HL-60 (cell line): ENCODE measurements at regions not wholly inside any gene's neighbourhood (a gene's known extent, or its start where the extent isn't known, plus 50 kb on each side); places are given as distances from the start of the nearest gene placed in this dataset.

ENCODE experiments used
- DNase-seq, 2 experiments: peaks; one replicate each; pipeline ENCODE4 v3.0.0-alpha.2; 2010 to 2020; ENCODE audit warnings: low read depth in 1 of 2, low spot score in 1 of 2
- H3K27ac ChIP-seq: fragments of 250-450 bp; sonication (Bioruptor Pico); replicated peaks from 2 replicates; pipeline ENCODE4 v1.5.1; 2020; ENCODE audit warnings: mild to moderate bottlenecking, moderate library complexity
- H3K27me3 ChIP-seq: fragments of 250-450 bp; sonication (Bioruptor Pico); 2 replicates; pipeline ENCODE4 v1.5.1; 2021; ENCODE audit warnings: mild to moderate bottlenecking, moderate library complexity; ENCODE audit not compliant: insufficient read depth, poor library complexity, severe bottlenecking
- H3K4me3 ChIP-seq: replicated peaks from 2 replicates; pipeline ENCODE4 v1.5.1; 2011; ENCODE audit warnings: mild to moderate bottlenecking, control low read depth, low read length; ENCODE audit not compliant: insufficient read depth
- GABPA ChIP-seq: IDR thresholded peaks from 2 replicates; pipeline ENCODE4 v1.6.1; 2012; ENCODE audit warnings: low read depth
- POLR2AphosphoS5 ChIP-seq: IDR thresholded peaks from 2 replicates; pipeline ENCODE4 v1.6.1; 2012; ENCODE audit warnings: low read depth
- REST ChIP-seq: IDR thresholded peaks from 2 replicates; pipeline ENCODE4 v1.6.1; 2012; ENCODE audit warnings: low read depth; ENCODE audit not compliant: insufficient replicate concordance
- SPI1 ChIP-seq: IDR thresholded peaks from 2 replicates; pipeline ENCODE4 v1.6.1; 2012; ENCODE audit warnings: low read depth, mild to moderate bottlenecking, borderline replicate concordance
- TF ChIP-seq, protein P1 (sequence below): IDR thresholded peaks from one replicate; pipeline ENCODE4 v1.5.1; 2011; ENCODE audit warnings: low read length, control low read depth, inconsistent platforms; ENCODE audit not compliant: insufficient read depth

- TF ChIP-seq SPI1 = no peak
- no peak for TF ChIP-seq POLR2AphosphoS5
- TF ChIP-seq REST = no peak
- TF ChIP-seq, protein P1, sequence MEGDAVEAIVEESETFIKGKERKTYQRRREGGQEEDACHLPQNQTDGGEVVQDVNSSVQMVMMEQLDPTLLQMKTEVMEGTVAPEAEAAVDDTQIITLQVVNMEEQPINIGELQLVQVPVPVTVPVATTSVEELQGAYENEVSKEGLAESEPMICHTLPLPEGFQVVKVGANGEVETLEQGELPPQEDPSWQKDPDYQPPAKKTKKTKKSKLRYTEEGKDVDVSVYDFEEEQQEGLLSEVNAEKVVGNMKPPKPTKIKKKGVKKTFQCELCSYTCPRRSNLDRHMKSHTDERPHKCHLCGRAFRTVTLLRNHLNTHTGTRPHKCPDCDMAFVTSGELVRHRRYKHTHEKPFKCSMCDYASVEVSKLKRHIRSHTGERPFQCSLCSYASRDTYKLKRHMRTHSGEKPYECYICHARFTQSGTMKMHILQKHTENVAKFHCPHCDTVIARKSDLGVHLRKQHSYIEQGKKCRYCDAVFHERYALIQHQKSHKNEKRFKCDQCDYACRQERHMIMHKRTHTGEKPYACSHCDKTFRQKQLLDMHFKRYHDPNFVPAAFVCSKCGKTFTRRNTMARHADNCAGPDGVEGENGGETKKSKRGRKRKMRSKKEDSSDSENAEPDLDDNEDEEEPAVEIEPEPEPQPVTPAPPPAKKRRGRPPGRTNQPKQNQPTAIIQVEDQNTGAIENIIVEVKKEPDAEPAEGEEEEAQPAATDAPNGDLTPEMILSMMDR = no peak
- TF ChIP-seq GABPA = no peak
- Histone ChIP-seq H3K4me3 (no peak overlapping the region), H3K27ac (no peak overlapping the region), H3K27me3 (no peaks in the 10 kb centered on the region)
- no peak for DNase-seq
Measured at GRCh38 chrX:96373047-96373355, 311.6 kb upstream of the DIAPH2 start.

DNA sequence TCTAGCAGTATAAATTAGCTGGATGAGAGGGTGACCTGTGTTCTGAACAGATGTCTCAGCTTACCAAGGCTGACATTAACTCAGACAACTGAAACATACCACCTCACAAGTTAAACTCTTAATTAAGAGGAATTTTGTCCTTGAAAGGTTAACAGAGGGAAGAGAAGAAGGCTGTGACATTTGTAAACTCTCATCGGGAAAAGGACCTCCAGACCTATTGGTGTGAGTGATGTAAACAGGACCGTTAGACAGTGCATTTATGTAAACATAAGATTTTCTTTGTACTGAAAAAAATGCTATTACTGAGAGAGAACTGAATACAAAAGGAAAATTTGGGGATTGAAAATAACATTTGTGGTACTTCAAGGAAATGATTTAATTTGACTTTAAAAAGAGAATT lies 308.4 kb upstream of the DIAPH2 start:
- TF ChIP-seq GABPA (no peak), SPI1 (no peak), POLR2AphosphoS5 (no peak), REST (no peak)
- TF ChIP-seq, protein P1 = no peak
- Histone ChIP-seq H3K27me3 (no peaks in the 10 kb centered on the region), H3K4me3 (no peak overlapping the region), H3K27ac (no peak overlapping the region)
- DNase-seq = no peak

DNA sequence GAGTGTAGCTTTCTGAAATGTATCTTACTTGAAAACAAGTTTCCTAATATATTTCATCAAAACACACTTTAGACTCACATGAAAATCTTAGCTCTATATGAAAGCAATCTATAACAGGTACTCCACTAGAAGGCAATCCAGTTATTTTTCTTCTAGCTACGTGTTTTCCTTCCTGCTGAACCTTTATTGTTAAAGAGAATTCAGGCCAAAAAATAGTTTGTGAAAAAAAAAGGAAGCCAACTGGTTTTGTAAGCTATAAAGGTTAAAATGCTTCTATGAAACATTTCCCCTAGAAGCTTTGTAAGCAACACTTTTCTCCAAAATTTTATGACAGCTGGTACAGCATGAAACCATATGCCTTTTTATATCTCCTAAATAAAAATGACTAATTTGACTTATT lies 304.7 kb upstream of the DIAPH2 start:
- no peak overlapping the region for H3K27ac ChIP-seq
- H3K27me3 ChIP-seq = no peaks in the 10 kb centered on the region
- H3K4me3 ChIP-seq = no peak overlapping the region
- TF ChIP-seq REST = no peak
- no peak for TF ChIP-seq SPI1
- no peak for TF ChIP-seq GABPA
- no peak for TF ChIP-seq POLR2AphosphoS5
- TF ChIP-seq, protein P1 = no peak
- DNase-seq = no peak
